ENCODE measurements at regions not wholly inside any gene's neighbourhood (a gene's known extent, or its start where the extent isn't known, plus 50 kb on each side); places are given as distances from the start of the nearest gene placed in this dataset.

DNA sequence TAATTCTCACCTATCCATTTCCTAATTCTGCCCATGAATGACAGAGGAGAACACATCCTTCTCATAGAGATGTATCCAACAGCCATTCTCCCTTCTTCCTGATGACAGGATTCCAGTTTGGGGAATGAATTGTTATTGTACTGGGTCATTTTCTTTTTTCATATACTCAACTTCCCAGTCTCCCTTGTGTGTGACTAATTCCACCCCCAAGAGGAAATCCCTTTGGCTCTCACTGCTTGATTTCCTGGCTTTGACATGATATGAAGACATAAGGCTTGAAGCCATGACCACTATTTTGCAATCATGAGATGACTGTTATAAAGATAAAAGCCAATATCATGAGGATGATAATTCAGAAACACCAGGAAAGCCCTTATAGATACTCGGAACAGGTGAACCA lies 384.7 kb upstream of the ACVR2A start:
- TF ChIP-seq, protein P1, sequence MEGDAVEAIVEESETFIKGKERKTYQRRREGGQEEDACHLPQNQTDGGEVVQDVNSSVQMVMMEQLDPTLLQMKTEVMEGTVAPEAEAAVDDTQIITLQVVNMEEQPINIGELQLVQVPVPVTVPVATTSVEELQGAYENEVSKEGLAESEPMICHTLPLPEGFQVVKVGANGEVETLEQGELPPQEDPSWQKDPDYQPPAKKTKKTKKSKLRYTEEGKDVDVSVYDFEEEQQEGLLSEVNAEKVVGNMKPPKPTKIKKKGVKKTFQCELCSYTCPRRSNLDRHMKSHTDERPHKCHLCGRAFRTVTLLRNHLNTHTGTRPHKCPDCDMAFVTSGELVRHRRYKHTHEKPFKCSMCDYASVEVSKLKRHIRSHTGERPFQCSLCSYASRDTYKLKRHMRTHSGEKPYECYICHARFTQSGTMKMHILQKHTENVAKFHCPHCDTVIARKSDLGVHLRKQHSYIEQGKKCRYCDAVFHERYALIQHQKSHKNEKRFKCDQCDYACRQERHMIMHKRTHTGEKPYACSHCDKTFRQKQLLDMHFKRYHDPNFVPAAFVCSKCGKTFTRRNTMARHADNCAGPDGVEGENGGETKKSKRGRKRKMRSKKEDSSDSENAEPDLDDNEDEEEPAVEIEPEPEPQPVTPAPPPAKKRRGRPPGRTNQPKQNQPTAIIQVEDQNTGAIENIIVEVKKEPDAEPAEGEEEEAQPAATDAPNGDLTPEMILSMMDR (IDR thresholded peaks at IDR 0.05) = no peak
- TF ChIP-seq EP300 (IDR thresholded peaks at IDR 0.05) (no peak), POLR2A (IDR thresholded peaks at IDR 0.05) (no peak)
